ENCODE measurements at regions not wholly inside any gene's neighbourhood (a gene's known extent, or its start where the extent isn't known, plus 50 kb on each side); places are given as distances from the start of the nearest gene placed in this dataset.

DNA sequence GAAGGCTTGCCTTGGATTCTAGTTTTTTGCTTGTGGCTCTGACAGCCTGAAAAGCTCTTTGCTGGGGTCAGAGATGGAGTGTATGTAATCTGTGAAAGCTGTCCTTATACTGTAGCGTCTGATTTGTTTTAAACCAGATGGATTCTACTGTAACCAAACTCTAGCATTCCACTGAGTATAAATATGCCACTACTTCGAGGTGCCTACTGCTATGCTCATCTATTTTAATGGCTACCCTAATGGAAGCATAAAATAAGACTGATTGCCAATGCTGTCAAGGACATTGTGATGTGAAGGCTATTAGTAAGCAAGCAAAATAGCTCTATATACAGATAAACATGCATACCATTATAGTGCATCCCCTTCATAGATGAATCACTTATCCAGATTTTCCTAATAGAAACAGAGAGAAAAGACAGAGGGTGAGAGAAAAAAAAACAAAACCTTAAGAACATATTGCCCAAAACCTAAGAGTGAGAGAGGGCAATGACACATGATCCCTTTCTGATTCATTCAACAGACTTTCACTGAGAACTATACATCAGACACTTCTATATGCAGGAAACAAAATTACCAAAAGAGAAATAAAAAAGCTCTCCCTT is 1025.8 kb upstream of the LCORL start:
- no peak overlapping the region for H3K27ac ChIP-seq (ENCODE audit: low read length, poor library complexity, severe bottlenecking)
- WGBS = 100% methylated on average over 1 of the region's 2 CpGs

DNA sequence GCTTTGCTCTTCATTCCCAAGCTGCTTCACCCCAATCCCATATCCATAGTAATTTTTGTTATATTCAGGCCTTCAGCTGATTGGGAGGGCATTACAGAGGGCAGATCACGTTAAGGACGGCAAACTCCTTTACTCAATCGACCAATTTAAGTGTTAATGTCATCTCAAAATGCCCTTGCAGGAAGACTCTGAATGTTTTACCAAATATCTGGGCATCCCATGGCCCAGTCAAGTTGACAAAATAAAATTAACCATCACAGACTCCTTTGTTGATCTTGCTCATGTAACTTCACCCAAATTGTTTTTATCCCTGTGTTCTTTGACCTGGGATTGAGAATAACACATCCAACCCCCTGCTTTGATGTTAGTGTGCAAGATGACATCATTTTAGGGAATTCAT is 1018.3 kb upstream of the LCORL start:
- Histone ChIP-seq H3K79me1 (replicated peaks; ENCODE audit: low read length, poor library complexity, severe bottlenecking) (no peaks in the 10 kb centered on the region), H3K27me3 (ENCODE audit: control insufficient read depth in 1 of 2, insufficient read depth in 1 of 2, low read length in 2 of 2) (no peaks in the 10 kb centered on the region)
- 92% methylated on average over 3 of the region's 3 CpGs for WGBS

More for the DNA sequence above, 1025.8 kb upstream of the LCORL start:
- Histone ChIP-seq H3K4me2 (ENCODE audit: low read length, poor library complexity, severe bottlenecking) (no peak overlapping the region), H3K36me3 (ENCODE audit: control insufficient read depth in 1 of 2, insufficient read depth in 2 of 2, low read depth in 1 of 2, low read length in 2 of 2) (no peaks in the 10 kb centered on the region), H3K18ac (ENCODE audit: low read depth in 1 of 2, low read length in 2 of 2) (no peak overlapping the region), H3K14ac (ENCODE audit: low read length in 2 of 2) (no peak overlapping the region), H2BK120ac (ENCODE audit: low read depth, low read length) (no peak overlapping the region), H3K4me1 (ENCODE audit: control insufficient read depth, insufficient read depth, low read depth, low read length) (no peaks in the 10 kb centered on the region), H2BK15ac (ENCODE audit: low read depth, poor library complexity, severe bottlenecking) (no peak overlapping the region), H2BK12ac (ENCODE audit: low read length in 2 of 2) (no peak overlapping the region), H3K4ac (ENCODE audit: low read depth in 1 of 2, low read length in 2 of 2) (no peak overlapping the region), H3K9me3 (ENCODE audit: control insufficient read depth, low read length) (no peaks in the 10 kb centered on the region), H2AFZ (ENCODE audit: low read depth, low read length) (no peak overlapping the region), H3K4me3 (ENCODE audit: insufficient read depth in 1 of 2, low read depth in 1 of 2, low read length in 2 of 2) (no peak overlapping the region), H3K79me1 (replicated peaks; ENCODE audit: low read length, poor library complexity, severe bottlenecking) (no peaks in the 10 kb centered on the region), H4K91ac (ENCODE audit: low read length) (no peak overlapping the region), H2AK5ac (ENCODE audit: low read length, severe bottlenecking) (no peak overlapping the region), H3K23ac (ENCODE audit: low read length in 2 of 2) (no peak overlapping the region), H3K27me3 (ENCODE audit: control insufficient read depth in 1 of 2, insufficient read depth in 1 of 2, low read length in 2 of 2) (no peaks in the 10 kb centered on the region), H4K8ac (ENCODE audit: low read length) (no peak overlapping the region), H3K9ac (ENCODE audit: low read length) (no peak overlapping the region), H2BK5ac (ENCODE audit: low read depth, low read length, poor library complexity, severe bottlenecking) (no peak overlapping the region)
- DNase-seq = peak; percentile 30

DNA sequence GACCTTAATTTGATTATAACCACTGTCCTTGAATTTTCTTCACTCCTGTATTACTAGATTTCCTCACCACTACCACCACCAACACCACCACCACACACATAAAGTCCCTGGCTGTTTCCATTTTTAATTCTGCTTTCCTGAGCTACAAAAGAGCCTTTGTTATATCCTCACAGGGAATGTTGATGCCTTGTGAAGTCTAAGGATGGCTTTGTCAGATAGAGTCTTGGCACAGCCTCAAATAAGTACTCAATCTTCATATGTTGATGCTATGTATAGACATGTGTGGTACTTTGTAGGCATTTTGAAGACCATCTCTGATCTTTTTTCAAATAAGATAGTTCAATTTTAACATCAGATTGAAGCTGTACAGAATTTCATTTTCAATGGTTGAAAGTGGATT is 1016.7 kb upstream of the LCORL start:
- no peak overlapping the region for H2AFZ ChIP-seq (ENCODE audit: low read depth, low read length)
- no peak overlapping the region for H3K14ac ChIP-seq (ENCODE audit: low read length in 2 of 2)
- no peak overlapping the region for H2BK120ac ChIP-seq (ENCODE audit: low read depth, low read length)
- no peak overlapping the region for H3K9ac ChIP-seq (ENCODE audit: low read length)
- H3K4me3 ChIP-seq (ENCODE audit: insufficient read depth in 1 of 2, low read depth in 1 of 2, low read length in 2 of 2) = no peak overlapping the region
- no peak overlapping the region for H3K27ac ChIP-seq (ENCODE audit: low read length, poor library complexity, severe bottlenecking)
- no peak overlapping the region for H3K4ac ChIP-seq (ENCODE audit: low read depth in 1 of 2, low read length in 2 of 2)
- H2BK12ac ChIP-seq (ENCODE audit: low read length in 2 of 2) = no peak overlapping the region
- no peak overlapping the region for H4K91ac ChIP-seq (ENCODE audit: low read length)
- H2AK5ac ChIP-seq (ENCODE audit: low read length, severe bottlenecking) = no peak overlapping the region
- no peak overlapping the region for H2BK5ac ChIP-seq (ENCODE audit: low read depth, low read length, poor library complexity, severe bottlenecking)
- H3K4me2 ChIP-seq (ENCODE audit: low read length, poor library complexity, severe bottlenecking) = no peak overlapping the region
- no peak for DNase-seq
- no peaks in the 10 kb centered on the region for H3K27me3 ChIP-seq (ENCODE audit: control insufficient read depth in 1 of 2, insufficient read depth in 1 of 2, low read length in 2 of 2)
- no peaks in the 10 kb centered on the region for H3K36me3 ChIP-seq (ENCODE audit: control insufficient read depth in 1 of 2, insufficient read depth in 2 of 2, low read depth in 1 of 2, low read length in 2 of 2)
- no peaks in the 10 kb centered on the region for H3K79me1 ChIP-seq (replicated peaks; ENCODE audit: low read length, poor library complexity, severe bottlenecking)
- H3K18ac ChIP-seq (ENCODE audit: low read depth in 1 of 2, low read length in 2 of 2) = no peak overlapping the region
- no peak overlapping the region for H2BK15ac ChIP-seq (ENCODE audit: low read depth, poor library complexity, severe bottlenecking)
- peaks cover 4% of the 10 kb centered on the region for H3K4me1 ChIP-seq (ENCODE audit: control insufficient read depth, insufficient read depth, low read depth, low read length)
- no peak overlapping the region for H3K23ac ChIP-seq (ENCODE audit: low read length in 2 of 2)
- H3K9me3 ChIP-seq (ENCODE audit: control insufficient read depth, low read length) = no peaks in the 10 kb centered on the region
- no peak overlapping the region for H4K8ac ChIP-seq (ENCODE audit: low read length)

More for the DNA sequence above, 1018.3 kb upstream of the LCORL start:
- Histone ChIP-seq H2AFZ (ENCODE audit: low read depth, low read length) (no peak overlapping the region), H2BK12ac (ENCODE audit: low read length in 2 of 2) (no peak overlapping the region), H3K4ac (ENCODE audit: low read depth in 1 of 2, low read length in 2 of 2) (no peak overlapping the region), H3K27ac (ENCODE audit: low read length, poor library complexity, severe bottlenecking) (no peak overlapping the region), H4K91ac (ENCODE audit: low read length) (no peak overlapping the region), H3K9me3 (ENCODE audit: control insufficient read depth, low read length) (no peaks in the 10 kb centered on the region), H3K4me2 (ENCODE audit: low read length, poor library complexity, severe bottlenecking) (no peak overlapping the region), H3K14ac (ENCODE audit: low read length in 2 of 2) (no peak overlapping the region), H3K18ac (ENCODE audit: low read depth in 1 of 2, low read length in 2 of 2) (no peak overlapping the region), H4K8ac (ENCODE audit: low read length) (no peak overlapping the region), H3K36me3 (ENCODE audit: control insufficient read depth in 1 of 2, insufficient read depth in 2 of 2, low read depth in 1 of 2, low read length in 2 of 2) (no peaks in the 10 kb centered on the region), H3K23ac (ENCODE audit: low read length in 2 of 2) (no peak overlapping the region), H2AK5ac (ENCODE audit: low read length, severe bottlenecking) (no peak overlapping the region), H2BK15ac (ENCODE audit: low read depth, poor library complexity, severe bottlenecking) (no peak overlapping the region), H3K4me1 (ENCODE audit: control insufficient read depth, insufficient read depth, low read depth, low read length) (peaks cover under 1% of the 10 kb centered on the region), H3K4me3 (ENCODE audit: insufficient read depth in 1 of 2, low read depth in 1 of 2, low read length in 2 of 2) (no peak overlapping the region), H2BK120ac (ENCODE audit: low read depth, low read length) (no peak overlapping the region), H2BK5ac (ENCODE audit: low read depth, low read length, poor library complexity, severe bottlenecking) (no peak overlapping the region), H3K9ac (ENCODE audit: low read length) (no peak overlapping the region)
- no peak for DNase-seq

DNA sequence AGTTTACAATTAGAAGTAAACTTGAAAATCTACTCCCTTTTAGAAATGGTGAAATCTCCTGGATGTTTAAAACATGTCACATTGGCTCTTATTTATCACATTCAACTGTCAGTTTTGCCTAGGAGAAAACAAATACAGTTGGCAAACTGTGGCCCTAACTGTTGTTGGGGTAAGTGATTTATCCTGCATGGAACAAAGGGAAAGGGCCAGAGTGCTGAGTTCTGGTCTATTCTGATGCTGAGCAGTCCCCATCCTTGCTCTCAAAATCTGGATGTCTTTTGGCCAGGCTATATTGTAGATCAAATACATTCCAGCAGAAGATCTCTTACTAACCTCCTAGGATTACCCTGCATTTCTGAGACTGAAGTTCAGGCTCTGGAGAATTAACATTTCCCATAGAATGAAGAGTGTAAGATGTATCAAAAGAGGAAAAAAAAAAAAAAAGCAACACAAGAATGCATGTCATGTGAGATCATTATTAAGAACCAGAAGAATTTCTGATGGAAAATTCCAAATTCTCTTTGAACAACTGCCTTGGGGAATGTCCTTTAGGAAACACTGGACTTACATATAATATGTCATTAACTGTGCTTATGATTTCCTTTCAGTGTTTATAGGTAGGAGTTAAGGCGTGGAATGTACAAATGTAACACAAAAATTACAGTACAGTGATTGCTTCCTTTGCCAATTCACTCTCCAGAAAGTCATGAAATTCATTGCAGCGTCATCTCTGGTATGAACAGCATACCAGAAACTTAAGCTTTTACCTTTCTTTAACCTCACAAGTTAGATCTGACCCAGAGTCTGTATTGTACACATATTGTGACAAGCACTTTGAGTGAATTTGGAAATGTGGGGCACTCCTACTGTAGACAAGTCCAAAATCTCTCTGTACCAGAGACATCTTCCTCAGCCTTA is 1012.5 kb upstream of the LCORL start:
- no peak overlapping the region for H4K91ac ChIP-seq (ENCODE audit: low read length)
- peak overlapping the region; percentile 43 for H3K27ac ChIP-seq (ENCODE audit: low read length, poor library complexity, severe bottlenecking)
- H3K9ac ChIP-seq (ENCODE audit: low read length) = no peak overlapping the region
- peak; percentile 14 for DNase-seq
- H2AFZ ChIP-seq (ENCODE audit: low read depth, low read length) = no peak overlapping the region
- peak overlapping the region; percentile 71 for H2AK5ac ChIP-seq (ENCODE audit: low read length, severe bottlenecking)
- H3K4me2 ChIP-seq (ENCODE audit: low read length, poor library complexity, severe bottlenecking) = no peak overlapping the region
- H3K4ac ChIP-seq (ENCODE audit: low read depth in 1 of 2, low read length in 2 of 2) = no peak overlapping the region
- no peak overlapping the region for H3K23ac ChIP-seq (ENCODE audit: low read length in 2 of 2)
- peak overlapping the region; percentile 26 for H2BK15ac ChIP-seq (ENCODE audit: low read depth, poor library complexity, severe bottlenecking)
- no peak overlapping the region for H3K4me3 ChIP-seq (ENCODE audit: insufficient read depth in 1 of 2, low read depth in 1 of 2, low read length in 2 of 2)
- WGBS = 83% methylated on average over 1 of the region's 2 CpGs
- H2BK5ac ChIP-seq (ENCODE audit: low read depth, low read length, poor library complexity, severe bottlenecking) = no peak overlapping the region
- H3K9me3 ChIP-seq (ENCODE audit: control insufficient read depth, low read length) = no peaks in the 10 kb centered on the region
- H3K4me1 ChIP-seq (ENCODE audit: control insufficient read depth, insufficient read depth, low read depth, low read length) = peaks cover 4% of the 10 kb centered on the region
- H3K27me3 ChIP-seq (ENCODE audit: control insufficient read depth in 1 of 2, insufficient read depth in 1 of 2, low read length in 2 of 2) = no peaks in the 10 kb centered on the region
- H3K79me1 ChIP-seq (replicated peaks; ENCODE audit: low read length, poor library complexity, severe bottlenecking) = no peaks in the 10 kb centered on the region
- H2BK120ac ChIP-seq (ENCODE audit: low read depth, low read length) = no peak overlapping the region
- no peak overlapping the region for H3K14ac ChIP-seq (ENCODE audit: low read length in 2 of 2)
- H2BK12ac ChIP-seq (ENCODE audit: low read length in 2 of 2) = no peak overlapping the region
- no peaks in the 10 kb centered on the region for H3K36me3 ChIP-seq (ENCODE audit: control insufficient read depth in 1 of 2, insufficient read depth in 2 of 2, low read depth in 1 of 2, low read length in 2 of 2)
- H3K18ac ChIP-seq (ENCODE audit: low read depth in 1 of 2, low read length in 2 of 2) = no peak overlapping the region
- H4K8ac ChIP-seq (ENCODE audit: low read length) = no peak overlapping the region

Data from mesenchymal stem cell (in vitro differentiated cells and primary cell).